Uterus (tissue), 2 donors: ENCODE measurements at regions not wholly inside any gene's neighbourhood (a gene's known extent, or its start where the extent isn't known, plus 50 kb on each side); places are given as distances from the start of the nearest gene placed in this dataset.

Experiments used
- CTCF ChIP-seq, 4 experiments: fragments of 200-600 bp in 2 of 4; fragments of 450-650 bp in 2 of 4; sonication (generic) in 2 of 4; IDR thresholded peaks; one replicate each; pipeline ENCODE4 v1.5.1; 2016 to 2019; ENCODE audit warnings: antibody characterized with exemption in 4 of 4, mild to moderate bottlenecking in 2 of 4, moderate library complexity in 1 of 4
- POLR2A ChIP-seq, 2 donors: fragments of 450-650 bp; IDR thresholded peaks; one replicate each; pipeline ENCODE4 v1.6.1; 2016; ENCODE audit warnings: antibody characterized with exemption in 2 of 2, mild to moderate bottlenecking in 1 of 2, moderate library complexity in 1 of 2

- TF ChIP-seq CTCF (IDR thresholded peaks at IDR 0.05) (no peak), POLR2A (IDR thresholded peaks at IDR 0.05) (no peak)
These were observed 611.1 kb downstream of the BRD1 start for GRCh38 chr22:49216579-49216978.
